ENCODE measurements at regions not wholly inside any gene's neighbourhood (a gene's known extent, or its start where the extent isn't known, plus 50 kb on each side); places are given as distances from the start of the nearest gene placed in this dataset.

DNA sequence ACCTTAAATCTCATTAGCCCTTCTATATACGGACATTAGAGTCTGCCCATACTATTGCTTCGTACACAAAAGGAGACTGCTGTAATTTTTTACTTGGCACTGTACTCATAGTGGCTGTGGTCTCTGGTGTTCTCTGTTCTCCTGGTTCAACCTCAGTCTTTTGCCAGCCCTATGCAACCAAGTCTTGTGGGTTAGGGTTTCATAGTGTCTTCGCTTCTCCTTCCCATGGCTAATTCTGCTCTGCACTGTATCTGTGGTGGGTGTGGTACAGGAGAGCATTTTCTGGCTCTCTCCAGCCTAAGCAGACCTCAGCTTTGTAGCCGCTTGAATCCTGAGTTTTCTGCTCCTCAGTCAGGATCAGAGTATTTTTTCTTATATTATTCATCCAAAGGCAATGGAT, 981.2 kb downstream of the SQOR start:
- H3K9ac ChIP-seq (ENCODE audit: low read depth in 2 of 2, low read length in 2 of 2), result no peak overlapping the region
- H3K36me3 ChIP-seq, result no peaks in the 10 kb centered on the region
- TF ChIP-seq, protein P1, sequence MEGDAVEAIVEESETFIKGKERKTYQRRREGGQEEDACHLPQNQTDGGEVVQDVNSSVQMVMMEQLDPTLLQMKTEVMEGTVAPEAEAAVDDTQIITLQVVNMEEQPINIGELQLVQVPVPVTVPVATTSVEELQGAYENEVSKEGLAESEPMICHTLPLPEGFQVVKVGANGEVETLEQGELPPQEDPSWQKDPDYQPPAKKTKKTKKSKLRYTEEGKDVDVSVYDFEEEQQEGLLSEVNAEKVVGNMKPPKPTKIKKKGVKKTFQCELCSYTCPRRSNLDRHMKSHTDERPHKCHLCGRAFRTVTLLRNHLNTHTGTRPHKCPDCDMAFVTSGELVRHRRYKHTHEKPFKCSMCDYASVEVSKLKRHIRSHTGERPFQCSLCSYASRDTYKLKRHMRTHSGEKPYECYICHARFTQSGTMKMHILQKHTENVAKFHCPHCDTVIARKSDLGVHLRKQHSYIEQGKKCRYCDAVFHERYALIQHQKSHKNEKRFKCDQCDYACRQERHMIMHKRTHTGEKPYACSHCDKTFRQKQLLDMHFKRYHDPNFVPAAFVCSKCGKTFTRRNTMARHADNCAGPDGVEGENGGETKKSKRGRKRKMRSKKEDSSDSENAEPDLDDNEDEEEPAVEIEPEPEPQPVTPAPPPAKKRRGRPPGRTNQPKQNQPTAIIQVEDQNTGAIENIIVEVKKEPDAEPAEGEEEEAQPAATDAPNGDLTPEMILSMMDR (IDR thresholded peaks at IDR 0.05), result no peak
- H3K27ac ChIP-seq, result no peak overlapping the region
- intact Hi-C loops (cut with DNase I), result no loop called here
- no peak for DNase-seq
- no peaks in the 10 kb centered on the region for H3K27me3 ChIP-seq
- no peaks in the 10 kb centered on the region for H3K4me1 ChIP-seq
- H3K4me3 ChIP-seq, result no peak overlapping the region
- H3K9me3 ChIP-seq, result no peaks in the 10 kb centered on the region

DNA sequence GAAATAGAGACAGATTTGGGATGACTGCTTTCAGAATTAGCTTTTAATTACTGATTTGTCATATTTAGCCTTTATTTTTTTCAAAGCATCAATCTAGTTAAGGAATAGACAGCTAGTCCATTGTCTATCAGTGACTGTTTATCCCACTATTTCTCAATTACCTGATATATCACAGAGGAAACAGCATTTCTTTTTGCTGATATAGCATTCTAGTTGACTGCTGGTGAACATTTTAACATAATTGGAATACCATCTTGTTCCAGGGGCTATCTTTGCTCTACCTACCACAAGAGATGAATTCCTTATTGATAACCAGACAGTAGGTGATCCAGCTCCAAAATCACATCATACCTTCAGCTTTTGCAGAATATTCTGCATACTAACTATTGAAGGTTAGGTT, 982.7 kb downstream of the SQOR start:
- Histone ChIP-seq H3K27ac (no peak overlapping the region), H3K9ac (ENCODE audit: low read depth in 2 of 2, low read length in 2 of 2) (no peak overlapping the region), H3K4me1 (no peaks in the 10 kb centered on the region), H3K27me3 (no peaks in the 10 kb centered on the region), H3K9me3 (no peaks in the 10 kb centered on the region), H3K4me3 (no peak overlapping the region), H3K36me3 (no peaks in the 10 kb centered on the region)
- TF ChIP-seq, protein P1 (IDR thresholded peaks at IDR 0.05), result no peak
- intact Hi-C loops (cut with DNase I), result no loop called here
- no peak for DNase-seq

DNA sequence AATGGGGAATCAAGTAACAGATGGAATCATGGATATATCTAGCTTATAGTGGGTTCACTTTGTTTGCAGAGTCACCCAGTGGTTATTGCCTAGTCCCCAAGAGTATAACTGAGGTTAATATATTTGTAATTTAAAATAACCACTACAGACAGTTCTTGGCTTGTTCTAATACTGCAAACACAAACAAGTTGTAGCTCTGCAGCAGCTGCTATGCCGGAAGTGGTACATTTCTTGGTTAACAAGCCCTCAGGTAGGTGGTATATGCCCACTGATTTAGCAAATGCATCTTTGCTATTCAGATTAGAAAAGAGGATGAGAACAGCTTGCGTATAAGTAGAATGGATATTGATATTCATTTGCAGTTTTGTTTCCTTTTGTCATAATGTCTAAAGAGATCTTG, 984.2 kb downstream of the SQOR start:
- no peaks in the 10 kb centered on the region for H3K9me3 ChIP-seq
- H3K4me3 ChIP-seq, result no peak overlapping the region
- intact Hi-C loops (cut with DNase I), result no loop called here
- no peaks in the 10 kb centered on the region for H3K4me1 ChIP-seq
- DNase-seq, result no peak
- H3K27ac ChIP-seq, result no peak overlapping the region
- H3K9ac ChIP-seq (ENCODE audit: low read depth in 2 of 2, low read length in 2 of 2), result no peak overlapping the region
- H3K36me3 ChIP-seq, result no peaks in the 10 kb centered on the region
- TF ChIP-seq, protein P1 (IDR thresholded peaks at IDR 0.05), result no peak
- no peaks in the 10 kb centered on the region for H3K27me3 ChIP-seq

- intact Hi-C loops (cut with DNase I), result no loop called here
- no peak overlapping the region for H3K9ac ChIP-seq (ENCODE audit: low read depth in 2 of 2, low read length in 2 of 2)
Measured at GRCh38 chr15:46620392-46621013, 985.7 kb downstream of the SQOR start.

DNA sequence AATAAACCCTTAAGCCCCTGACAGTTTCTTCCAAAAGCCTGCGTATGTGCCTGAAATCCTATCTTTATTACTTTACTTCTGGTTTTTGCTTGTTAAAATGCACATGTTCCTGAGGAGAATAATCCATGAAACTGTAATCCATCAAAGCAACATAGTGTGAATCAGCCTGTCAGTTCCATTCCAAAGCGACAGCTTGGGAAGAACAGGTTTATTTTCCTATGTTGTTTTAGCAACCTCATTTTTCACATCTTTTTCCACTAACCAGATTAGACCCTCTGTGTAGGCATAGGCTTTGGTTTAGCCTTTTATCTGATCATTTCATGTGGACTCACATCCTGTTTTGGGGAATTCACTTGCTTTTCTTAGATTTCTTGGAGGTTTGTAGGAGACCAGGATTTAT, 988.0 kb downstream of the SQOR start:
- Histone ChIP-seq H3K27ac (no peak overlapping the region), H3K27me3 (no peaks in the 10 kb centered on the region), H3K4me1 (no peaks in the 10 kb centered on the region), H3K36me3 (no peaks in the 10 kb centered on the region), H3K9me3 (no peaks in the 10 kb centered on the region), H3K4me3 (no peak overlapping the region), H3K9ac (ENCODE audit: low read depth in 2 of 2, low read length in 2 of 2) (no peak overlapping the region)
- TF ChIP-seq, protein P1 (IDR thresholded peaks at IDR 0.05), result no peak
- intact Hi-C loops (cut with DNase I), result no loop called here
- no peak for DNase-seq

More at GRCh38 chr15:46620392-46621013, 985.7 kb downstream of the SQOR start:
- H3K4me1 ChIP-seq, result no peaks in the 10 kb centered on the region
- H3K27ac ChIP-seq, result no peak overlapping the region
- H3K36me3 ChIP-seq, result no peaks in the 10 kb centered on the region
- H3K27me3 ChIP-seq, result no peaks in the 10 kb centered on the region
- TF ChIP-seq, protein P1 (IDR thresholded peaks at IDR 0.05), result no peak
- no peaks in the 10 kb centered on the region for H3K9me3 ChIP-seq
- H3K4me3 ChIP-seq, result no peak overlapping the region
- no peak for DNase-seq

Measured in colonic mucosa (tissue), 4 donors.